Ishikawa (cell line): ENCODE measurements at regions not wholly inside any gene's neighbourhood (a gene's known extent, or its start where the extent isn't known, plus 50 kb on each side); places are given as distances from the start of the nearest gene placed in this dataset.

ENCODE experiments used
- CREB1 ChIP-seq: IDR thresholded peaks from 2 replicates; pipeline ENCODE4 v1.6.1; 2012; ENCODE audit warnings: low read depth
- EGR1 ChIP-seq: IDR thresholded peaks from 2 replicates; pipeline ENCODE4 v1.6.1; 2012
- MAX ChIP-seq: IDR thresholded peaks from 2 replicates; pipeline ENCODE4 v1.6.1; 2012
- USF1 ChIP-seq: IDR thresholded peaks from 2 replicates; pipeline ENCODE4 v1.6.1; 2012

GRCh38 chr2:215861607-215862350 is 151.6 kb downstream of the MREG start:
- TF ChIP-seq USF1 (no peak), MAX (no peak), CREB1 (no peak), EGR1 (no peak)
